ENCODE measurements at regions not wholly inside any gene's neighbourhood (a gene's known extent, or its start where the extent isn't known, plus 50 kb on each side); places are given as distances from the start of the nearest gene placed in this dataset.

GRCh38 chr3:76387000-76387399, 601.7 kb upstream of the ZNF717 start:
- H3K4me1 ChIP-seq = no peaks in the 10 kb centered on the region
- 75 to 85% methylated on average over 2 of the region's 2 CpGs for WGBS, 2 donors
- no peak overlapping the region for H3K27ac ChIP-seq
- no peak overlapping the region for H3K4me3 ChIP-seq
- H3K9me3 ChIP-seq = no peaks in the 10 kb centered on the region
- ATAC-seq (ENCODE audit: low FRiP score in 2 of 2) (no peak), DNase-seq (no peak)
- no peaks in the 10 kb centered on the region for H3K36me3 ChIP-seq
- no peaks in the 10 kb centered on the region for H3K27me3 ChIP-seq
- TF ChIP-seq POLR2AphosphoS5 (IDR thresholded peaks at IDR 0.05) (no peak), EP300 (IDR thresholded peaks at IDR 0.05) (no peak), CTCF (IDR thresholded peaks at IDR 0.05) (no peak), POLR2A (IDR thresholded peaks at IDR 0.05) (no peak)

DNA sequence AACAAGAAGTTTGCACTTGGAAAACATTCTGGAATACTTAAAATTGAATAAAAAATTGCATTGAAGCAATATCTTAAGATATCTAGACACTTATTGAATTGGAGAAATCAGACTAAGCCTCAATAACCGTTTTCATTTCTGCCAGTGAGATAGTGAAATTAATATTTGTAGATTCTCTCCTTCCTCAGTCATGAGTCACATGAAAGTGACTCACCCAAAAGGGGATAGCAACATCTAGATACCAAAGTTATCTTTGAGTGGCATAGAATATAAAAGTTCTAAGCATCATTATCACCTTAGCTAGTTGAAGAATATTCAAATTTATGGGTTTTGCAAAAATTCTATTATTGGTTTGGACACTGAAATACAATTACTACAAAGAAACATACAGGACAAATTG, 614.8 kb upstream of the ZNF717 start:
- no peak for DNase-seq
- no peak overlapping the region for H3K4me3 ChIP-seq
- TF ChIP-seq POLR2AphosphoS5 (IDR thresholded peaks at IDR 0.05) = no peak
- TF ChIP-seq EP300 (IDR thresholded peaks at IDR 0.05) = no peak
- no peak for TF ChIP-seq CTCF (IDR thresholded peaks at IDR 0.05)
- no peak for TF ChIP-seq POLR2A (IDR thresholded peaks at IDR 0.05)
- no peaks in the 10 kb centered on the region for H3K36me3 ChIP-seq
- 59 to 79% methylated on average over 1 of the region's 1 CpG for WGBS, 2 donors
- no peaks in the 10 kb centered on the region for H3K4me1 ChIP-seq
- H3K27ac ChIP-seq = no peak overlapping the region
- H3K9me3 ChIP-seq = no peaks in the 10 kb centered on the region
- ATAC-seq (ENCODE audit: low FRiP score in 2 of 2) = no peak
- no peaks in the 10 kb centered on the region for H3K27me3 ChIP-seq

GRCh38 chr3:76402926-76403325, 617.6 kb upstream of the ZNF717 start:
- Histone ChIP-seq H3K9me3 (no peaks in the 10 kb centered on the region), H3K4me1 (no peaks in the 10 kb centered on the region), H3K4me3 (no peak overlapping the region), H3K27ac (no peak overlapping the region), H3K36me3 (no peaks in the 10 kb centered on the region), H3K27me3 (no peaks in the 10 kb centered on the region)
- ATAC-seq (ENCODE audit: low FRiP score in 2 of 2) = no peak
- TF ChIP-seq POLR2AphosphoS5 (IDR thresholded peaks at IDR 0.05) (no peak), EP300 (IDR thresholded peaks at IDR 0.05) (no peak), POLR2A (IDR thresholded peaks at IDR 0.05) (no peak), CTCF (IDR thresholded peaks at IDR 0.05) (no peak)
- no peak for DNase-seq
- 47 to 57% methylated on average over 2 of the region's 2 CpGs for WGBS, 2 donors

- no peaks in the 10 kb centered on the region for H3K4me1 ChIP-seq
- no peak for DNase-seq
- H3K9me3 ChIP-seq = no peaks in the 10 kb centered on the region
- WGBS, 2 donors = 59 to 93% methylated on average over 2 of the region's 2 CpGs
- H3K27me3 ChIP-seq = no peaks in the 10 kb centered on the region
- no peak for TF ChIP-seq CTCF (IDR thresholded peaks at IDR 0.05)
- TF ChIP-seq POLR2AphosphoS5 (IDR thresholded peaks at IDR 0.05) = no peak
- TF ChIP-seq POLR2A (IDR thresholded peaks at IDR 0.05) = no peak
- TF ChIP-seq EP300 (IDR thresholded peaks at IDR 0.05) = no peak
- no peaks in the 10 kb centered on the region for H3K36me3 ChIP-seq
- no peak overlapping the region for H3K4me3 ChIP-seq
- ATAC-seq (ENCODE audit: low FRiP score in 2 of 2) = no peak
- no peak overlapping the region for H3K27ac ChIP-seq
These were observed 618.2 kb upstream of the ZNF717 start for GRCh38 chr3:76403556-76403955.

- no peak overlapping the region for H3K4me3 ChIP-seq
- no peaks in the 10 kb centered on the region for H3K9me3 ChIP-seq
- H3K27ac ChIP-seq = no peak overlapping the region
- ATAC-seq (ENCODE audit: low FRiP score in 2 of 2) = no peak
- H3K4me1 ChIP-seq = no peaks in the 10 kb centered on the region
- no peak for TF ChIP-seq POLR2AphosphoS5 (IDR thresholded peaks at IDR 0.05)
- no peak for TF ChIP-seq POLR2A (IDR thresholded peaks at IDR 0.05)
- no peak for TF ChIP-seq EP300 (IDR thresholded peaks at IDR 0.05)
- no peak for TF ChIP-seq CTCF (IDR thresholded peaks at IDR 0.05)
- H3K27me3 ChIP-seq = no peaks in the 10 kb centered on the region
- H3K36me3 ChIP-seq = no peaks in the 10 kb centered on the region
- no peak for DNase-seq
- WGBS, 2 donors = 84 to 87% methylated on average over 1 of the region's 1 CpG
These were observed 619.8 kb upstream of the ZNF717 start for GRCh38 chr3:76405196-76405595.
